ENCODE measurements at regions not wholly inside any gene's neighbourhood (a gene's known extent, or its start where the extent isn't known, plus 50 kb on each side); places are given as distances from the start of the nearest gene placed in this dataset.

DNA sequence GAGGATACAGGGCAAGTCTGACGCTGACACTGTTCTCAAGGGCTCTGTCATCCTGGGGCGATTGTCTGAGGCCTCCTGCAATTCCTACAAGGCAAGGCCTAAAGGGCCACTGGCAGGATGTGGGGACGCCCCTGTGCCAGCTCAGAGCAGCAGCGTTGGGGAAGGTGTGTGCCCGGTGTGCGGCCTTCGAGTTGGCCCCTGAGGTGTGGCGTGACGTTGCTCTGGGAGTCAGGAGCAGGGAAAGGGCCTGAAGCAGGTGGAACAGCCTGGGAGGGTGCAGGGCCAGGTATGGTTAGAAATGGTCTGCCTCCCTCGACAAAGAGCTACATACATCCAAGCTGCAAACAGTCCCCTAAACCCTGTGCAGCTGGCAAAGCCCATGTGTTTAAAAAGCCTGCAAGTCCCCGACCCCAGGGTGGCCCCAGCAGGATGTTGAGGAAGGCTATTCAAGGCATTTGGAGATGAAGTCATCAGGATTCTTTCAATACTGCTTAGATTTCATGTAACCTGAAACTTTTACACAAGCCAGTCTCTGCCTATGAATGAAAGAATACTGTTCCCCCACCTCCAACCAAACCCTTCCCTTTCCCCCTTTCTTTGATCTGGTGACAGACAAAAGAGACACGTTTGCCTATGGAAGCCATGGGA lies 142.5 kb upstream of the TNS3 start:
- TF ChIP-seq CTCF (IDR thresholded peaks at IDR 0.05; ENCODE audit: insufficient read depth, low read length, missing control alignments), result no peak
- ChIA-PET POLR2A (no interaction called here), CTCF (interaction anchor here (1.2 kb wide), 1 partner anchor 10 kb away, joined by 4 read pairs; no protein-coding TSS in a partner anchor)
- peak; percentile 54 for DNase-seq (ENCODE audit: low read depth, low spot score)
- H3K4me3 ChIP-seq (ENCODE audit: low read depth, low read length), result no peak overlapping the region

- CTCF ChIA-PET, result no interaction called here
- TF ChIP-seq CTCF (IDR thresholded peaks at IDR 0.05; ENCODE audit: insufficient read depth, low read length, missing control alignments), result no peak
- no peak overlapping the region for H3K4me3 ChIP-seq (ENCODE audit: low read depth, low read length)
- no peak for DNase-seq (ENCODE audit: low read depth, low spot score)
- POLR2A ChIA-PET, result no interaction called here
Measured at GRCh38 chr7:47722126-47722525, 140.2 kb upstream of the TNS3 start.

GRCh38 chr7:47721670-47722069 lies 139.8 kb upstream of the TNS3 start:
- POLR2A ChIA-PET, result no interaction called here
- no peak overlapping the region for H3K4me3 ChIP-seq (ENCODE audit: low read depth, low read length)
- DNase-seq (ENCODE audit: low read depth, low spot score), result no peak
- CTCF ChIA-PET, result no interaction called here
- no peak for TF ChIP-seq CTCF (IDR thresholded peaks at IDR 0.05; ENCODE audit: insufficient read depth, low read length, missing control alignments)

- DNase-seq (ENCODE audit: low read depth, low spot score), result no peak
- POLR2A ChIA-PET, result no interaction called here
- H3K4me3 ChIP-seq (ENCODE audit: low read depth, low read length), result no peak overlapping the region
- CTCF ChIA-PET, result interaction anchor here (0.7 kb wide), 1 partner anchor 13 kb away, joined by 3 read pairs; no protein-coding TSS in a partner anchor
- no peak for TF ChIP-seq CTCF (IDR thresholded peaks at IDR 0.05; ENCODE audit: insufficient read depth, low read length, missing control alignments)
Measured at GRCh38 chr7:47720907-47721244, 139.0 kb upstream of the TNS3 start.

DNA sequence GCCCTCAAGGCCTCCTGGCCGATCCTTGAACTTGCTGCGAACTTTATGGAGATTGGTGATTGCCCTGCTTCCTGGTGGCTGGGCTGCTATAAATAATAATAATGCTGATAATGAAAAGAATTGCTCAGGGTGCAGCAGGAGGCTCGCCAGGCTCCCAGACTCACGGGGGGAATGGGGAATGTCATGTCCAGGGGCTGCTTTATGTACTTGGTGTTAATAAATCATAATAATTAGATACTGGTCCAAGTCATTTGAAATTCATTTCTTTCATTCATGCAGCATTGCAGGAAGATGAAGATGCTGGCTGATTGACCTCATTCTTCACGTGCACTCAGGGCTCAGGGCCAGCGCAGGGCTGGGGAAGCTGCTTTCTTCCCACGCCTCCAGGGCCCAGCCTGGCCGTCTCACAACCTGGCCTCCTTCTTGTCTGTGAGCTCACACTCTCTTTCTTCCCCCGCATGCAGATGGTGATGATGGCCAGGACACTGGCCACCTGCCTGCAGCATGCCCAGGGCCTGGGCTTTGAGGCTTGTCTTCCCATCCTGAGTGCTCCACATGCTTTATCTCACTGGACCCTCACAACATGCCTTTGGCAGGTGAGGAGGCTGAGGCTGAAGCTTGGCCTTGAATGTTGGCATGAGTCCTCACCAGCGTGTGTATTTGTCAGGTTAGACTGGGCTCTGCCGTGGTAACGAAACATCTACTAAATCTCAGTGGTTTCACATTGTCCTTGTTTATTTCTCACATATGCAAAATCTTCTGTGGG lies 138.4 kb upstream of the TNS3 start:
- POLR2A ChIA-PET, result no interaction called here
- CTCF ChIA-PET, result interaction anchor here (0.7 kb wide), 1 partner anchor 13 kb away, joined by 3 read pairs; no protein-coding TSS in a partner anchor
- TF ChIP-seq CTCF (IDR thresholded peaks at IDR 0.05; ENCODE audit: insufficient read depth, low read length, missing control alignments), result no peak
- H3K4me3 ChIP-seq (ENCODE audit: low read depth, low read length), result no peak overlapping the region
- DNase-seq (ENCODE audit: low read depth, low spot score), result no peak

- TF ChIP-seq CTCF (IDR thresholded peaks at IDR 0.05; ENCODE audit: insufficient read depth, low read length, missing control alignments), result no peak
- no peak for DNase-seq (ENCODE audit: low read depth, low spot score)
- POLR2A ChIA-PET, result no interaction called here
- H3K4me3 ChIP-seq (ENCODE audit: low read depth, low read length), result no peak overlapping the region
- CTCF ChIA-PET, result no interaction called here
Measured at GRCh38 chr7:47719675-47720074, 137.8 kb upstream of the TNS3 start.
